ENCODE measurements at regions not wholly inside any gene's neighbourhood (a gene's known extent, or its start where the extent isn't known, plus 50 kb on each side); places are given as distances from the start of the nearest gene placed in this dataset.

- DNase-seq (ENCODE audit: insufficient read length, low spot score) (no peak), FAIRE-seq (no peak)
Observed at GRCh38 chr1:218848009-218848408, 325.7 kb upstream of the LYPLAL1 start.

GRCh38 chr1:218850367-218850766 is 323.3 kb upstream of the LYPLAL1 start:
- DNase-seq (ENCODE audit: insufficient read length, low spot score) (no peak), FAIRE-seq (no peak)

DNA sequence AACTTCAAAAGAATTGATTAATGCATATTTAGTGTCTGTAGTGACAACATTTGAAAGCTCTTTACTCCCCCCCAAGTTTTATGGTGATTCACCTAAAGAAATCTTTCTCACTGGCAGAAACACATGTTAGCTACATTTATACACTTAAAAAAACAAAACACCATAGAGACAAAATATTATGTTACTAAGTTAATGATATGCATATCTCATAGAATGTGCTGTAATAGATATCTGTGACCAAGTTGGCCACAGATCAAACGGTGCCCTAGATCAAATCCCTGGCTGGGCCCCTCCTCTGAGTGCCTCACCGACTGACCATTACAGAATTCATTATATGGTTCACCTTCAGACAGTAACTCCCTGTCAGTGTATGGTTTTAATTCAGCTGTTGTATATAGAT is 322.1 kb upstream of the LYPLAL1 start:
- no peak for DNase-seq (ENCODE audit: insufficient read length, low spot score)
- no peak for FAIRE-seq

GRCh38 chr1:218852527-218852926 is 321.2 kb upstream of the LYPLAL1 start:
- no peak for DNase-seq (ENCODE audit: insufficient read length, low spot score)
- FAIRE-seq: no peak

DNA sequence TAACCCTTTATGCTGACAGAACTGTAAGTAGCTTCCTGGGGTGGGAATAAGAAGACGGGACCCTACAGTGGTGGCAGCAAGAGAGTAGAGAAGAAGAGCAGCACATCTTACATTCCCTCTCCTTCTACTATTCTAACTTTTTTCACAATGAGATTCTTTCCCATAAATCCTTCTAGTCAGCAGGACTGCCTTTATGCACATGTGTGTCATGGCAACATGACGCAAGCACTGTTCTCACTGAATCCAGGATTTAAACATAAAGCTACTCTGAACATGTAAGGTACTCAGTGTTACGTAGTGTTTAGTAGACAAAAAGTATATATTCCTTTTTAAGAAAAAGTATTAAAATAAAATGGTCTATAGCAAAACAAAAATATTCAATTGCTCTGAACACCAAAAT is 309.7 kb upstream of the LYPLAL1 start:
- DNase-seq (ENCODE audit: insufficient read length, low spot score) (no peak), FAIRE-seq (no peak)

DNA sequence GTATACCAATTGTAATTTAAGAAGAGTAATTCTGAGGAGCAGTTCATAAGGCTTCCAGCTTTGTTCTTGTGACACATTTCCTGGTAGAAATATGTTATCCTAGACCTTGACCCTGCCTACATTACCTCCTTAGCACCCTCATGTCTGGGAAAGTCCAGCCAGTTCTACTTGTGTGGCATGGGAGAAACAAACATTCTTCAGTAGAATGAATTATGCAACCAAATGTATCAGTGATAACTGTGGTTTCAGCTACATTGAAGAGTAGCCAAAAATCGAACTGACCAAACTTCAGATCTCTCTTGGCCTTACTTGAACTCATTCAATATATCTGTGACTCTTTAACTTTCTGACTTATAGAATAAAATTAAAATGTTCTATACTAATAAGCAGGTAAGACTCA is 308.1 kb upstream of the LYPLAL1 start:
- DNase-seq (ENCODE audit: insufficient read length, low spot score) (no peak), FAIRE-seq (no peak)

DNA sequence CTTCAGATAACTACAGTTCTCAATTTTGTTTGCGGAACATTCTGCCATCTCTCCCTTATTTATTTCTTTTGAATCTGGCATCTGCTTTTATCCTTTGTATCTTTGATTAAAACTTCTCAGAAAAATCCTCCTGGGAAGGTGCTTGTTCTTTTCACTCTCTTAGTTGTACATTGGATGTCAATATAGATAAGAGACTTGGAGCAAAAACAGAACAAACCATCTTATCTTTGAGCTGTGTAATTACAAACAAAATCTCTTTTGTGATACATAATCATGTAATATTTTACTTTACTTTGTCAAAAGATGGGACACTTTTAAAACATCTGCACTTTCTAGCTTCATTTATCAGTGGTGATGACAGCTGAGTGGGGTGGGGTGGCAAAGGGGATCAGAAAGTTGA is 307.2 kb upstream of the LYPLAL1 start:
- DNase-seq (ENCODE audit: insufficient read length, low spot score) (no peak), FAIRE-seq (no peak)

GRCh38 chr1:218867066-218867465 is 306.6 kb upstream of the LYPLAL1 start:
- DNase-seq (ENCODE audit: insufficient read length, low spot score): no peak
- no peak for FAIRE-seq

DNA sequence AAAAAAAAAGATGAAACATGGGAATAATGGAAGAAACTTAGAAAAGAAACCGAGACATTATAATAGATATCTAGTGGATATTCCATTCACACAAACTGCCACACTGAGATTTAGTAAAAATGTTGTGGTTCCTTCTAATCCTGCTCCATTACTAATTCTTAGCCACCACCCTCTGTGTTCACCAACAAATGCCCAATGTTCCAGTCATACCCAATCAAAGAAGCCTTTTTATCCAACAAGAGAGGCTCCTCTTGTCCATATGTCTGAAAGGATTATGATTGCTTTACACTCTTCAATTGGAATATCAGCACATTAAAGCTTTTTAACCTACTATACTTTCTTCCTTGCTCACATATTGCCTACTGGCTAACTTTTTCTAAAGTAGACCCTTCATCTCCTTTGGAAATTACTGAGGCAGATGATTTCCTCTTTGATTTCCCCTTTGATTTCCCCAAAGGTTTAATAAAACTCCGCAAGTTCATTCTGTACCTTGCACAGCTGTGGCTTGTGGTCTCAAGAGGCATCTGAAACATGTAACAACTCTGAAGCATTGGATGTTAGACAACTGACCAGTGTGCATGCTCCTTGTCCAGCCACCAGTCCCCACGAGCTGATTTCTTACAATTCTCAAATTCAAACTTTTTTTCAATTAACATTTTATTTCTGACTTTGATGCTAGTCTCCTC is 305.6 kb upstream of the LYPLAL1 start:
- no peak for FAIRE-seq
- no peak for DNase-seq (ENCODE audit: insufficient read length, low spot score)

GRCh38 chr1:218869276-218869675 is 304.4 kb upstream of the LYPLAL1 start:
- DNase-seq (ENCODE audit: insufficient read length, low spot score) (no peak), FAIRE-seq (no peak)

DNA sequence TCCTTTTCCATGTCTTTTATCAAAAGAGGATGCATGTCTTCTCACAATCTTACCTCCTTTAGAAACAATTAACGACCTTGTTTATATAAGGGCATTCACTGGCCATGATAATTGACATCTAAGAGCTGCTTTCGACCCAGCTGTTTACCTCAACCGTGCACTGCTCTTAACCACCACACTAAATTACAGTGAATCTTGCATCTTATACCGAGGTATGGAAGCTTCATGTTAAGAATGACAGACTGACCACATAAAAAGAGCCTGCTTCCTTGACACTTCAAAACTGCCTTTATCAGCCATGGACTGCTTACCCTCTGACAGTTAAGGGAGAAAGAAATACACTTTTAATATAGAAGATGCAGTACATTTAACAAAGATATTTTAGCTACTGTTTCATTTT is 301.7 kb upstream of the LYPLAL1 start:
- FAIRE-seq (no peak), DNase-seq (ENCODE audit: insufficient read length, low spot score) (no peak)

DNA sequence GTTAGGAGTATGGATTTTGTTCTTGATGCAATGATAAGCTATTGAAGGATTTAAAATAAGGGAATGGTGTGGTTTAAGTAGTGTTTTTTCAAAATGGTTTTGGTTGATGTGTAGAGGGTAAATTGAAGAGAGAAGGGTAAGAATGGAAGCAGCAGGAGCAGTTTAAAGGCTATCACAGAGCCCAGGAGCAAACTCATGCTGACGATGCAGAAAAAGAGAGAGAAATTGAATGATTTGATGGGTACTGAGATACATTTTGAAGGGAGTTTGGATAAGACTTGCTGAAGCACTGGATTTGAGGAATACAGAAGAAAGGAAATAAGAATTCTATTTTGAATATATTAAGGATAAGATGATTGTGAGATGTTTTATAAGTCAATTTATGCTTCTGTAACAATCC is 300.8 kb upstream of the LYPLAL1 start:
- no peak for FAIRE-seq
- no peak for DNase-seq (ENCODE audit: insufficient read length, low spot score)

GRCh38 chr1:218874313-218874712 is 299.4 kb upstream of the LYPLAL1 start:
- peak; percentile 27 for DNase-seq (ENCODE audit: insufficient read length, low spot score)
- peak; percentile 13 for FAIRE-seq

GRCh38 chr1:218874801-218875400 is 298.8 kb upstream of the LYPLAL1 start:
- DNase-seq (ENCODE audit: insufficient read length, low spot score) (no peak), FAIRE-seq (no peak)

DNA sequence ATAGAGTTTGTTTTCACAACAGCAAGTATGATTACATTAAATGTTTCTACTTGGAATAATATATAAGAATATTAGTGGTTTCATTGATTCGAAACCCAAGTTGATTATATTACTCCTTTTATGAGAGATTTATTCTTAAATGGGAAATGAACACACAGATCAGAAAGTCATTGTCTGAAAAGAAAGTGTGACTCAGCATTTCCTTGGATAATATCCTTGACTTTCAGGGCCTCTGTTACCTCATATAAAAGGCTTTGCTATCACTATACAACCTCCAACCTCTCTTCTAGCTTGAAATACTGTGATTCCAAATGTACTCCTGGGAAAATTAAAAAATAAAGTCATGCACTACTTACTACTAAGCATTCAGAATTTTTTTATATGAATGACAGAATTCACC is 295.3 kb upstream of the LYPLAL1 start:
- FAIRE-seq (no peak), DNase-seq (ENCODE audit: insufficient read length, low spot score) (no peak)

DNA sequence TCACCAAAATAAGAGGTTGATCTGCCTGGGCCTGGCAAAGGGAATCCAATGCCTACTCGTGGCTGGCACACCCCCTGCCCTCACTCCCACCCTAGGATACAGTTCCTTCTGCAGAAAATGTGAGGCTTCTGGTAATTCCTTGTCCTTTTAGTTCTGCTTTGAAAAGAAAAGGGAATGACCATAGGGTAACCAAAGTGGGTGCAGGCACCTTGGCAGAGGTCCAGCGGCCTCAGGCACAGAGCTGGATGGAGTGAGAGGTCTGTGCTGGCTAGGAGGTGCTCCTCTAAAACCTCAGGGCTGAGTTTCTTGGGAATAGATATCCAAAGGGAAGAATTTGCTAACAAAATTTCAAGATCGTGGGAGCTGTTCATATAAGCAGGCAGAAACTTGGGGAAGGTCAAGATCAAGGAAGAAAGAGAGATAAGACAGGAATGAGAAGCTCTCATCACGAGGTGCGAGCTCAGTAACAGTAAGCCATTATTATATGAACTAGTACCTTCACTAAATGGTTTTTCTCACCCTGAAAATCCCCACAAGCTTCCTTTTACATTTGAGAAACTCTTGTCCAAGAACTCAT is 293.1 kb upstream of the LYPLAL1 start:
- DNase-seq (ENCODE audit: insufficient read length, low spot score) (no peak), FAIRE-seq (no peak)

DNA sequence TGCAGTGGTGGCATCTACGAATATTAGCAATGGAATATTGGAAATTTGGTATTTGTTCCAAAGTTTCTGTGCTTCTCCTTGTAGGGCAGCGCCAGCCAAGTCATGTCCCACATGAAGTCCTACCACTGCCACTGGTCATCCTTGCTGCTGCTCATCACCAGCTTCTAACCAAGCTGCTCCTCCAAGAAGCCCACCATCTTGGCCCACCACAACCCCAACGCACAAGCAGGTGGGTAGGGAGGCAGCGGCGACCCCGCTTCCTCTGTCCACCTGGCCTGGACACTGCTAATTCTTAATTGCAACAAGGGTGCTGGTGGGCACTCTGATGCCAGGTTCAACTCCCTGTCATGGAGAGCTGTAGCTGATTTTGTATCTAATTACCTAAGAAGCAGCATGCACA is 291.2 kb upstream of the LYPLAL1 start:
- FAIRE-seq (no peak), DNase-seq (ENCODE audit: insufficient read length, low spot score) (no peak)

DNA sequence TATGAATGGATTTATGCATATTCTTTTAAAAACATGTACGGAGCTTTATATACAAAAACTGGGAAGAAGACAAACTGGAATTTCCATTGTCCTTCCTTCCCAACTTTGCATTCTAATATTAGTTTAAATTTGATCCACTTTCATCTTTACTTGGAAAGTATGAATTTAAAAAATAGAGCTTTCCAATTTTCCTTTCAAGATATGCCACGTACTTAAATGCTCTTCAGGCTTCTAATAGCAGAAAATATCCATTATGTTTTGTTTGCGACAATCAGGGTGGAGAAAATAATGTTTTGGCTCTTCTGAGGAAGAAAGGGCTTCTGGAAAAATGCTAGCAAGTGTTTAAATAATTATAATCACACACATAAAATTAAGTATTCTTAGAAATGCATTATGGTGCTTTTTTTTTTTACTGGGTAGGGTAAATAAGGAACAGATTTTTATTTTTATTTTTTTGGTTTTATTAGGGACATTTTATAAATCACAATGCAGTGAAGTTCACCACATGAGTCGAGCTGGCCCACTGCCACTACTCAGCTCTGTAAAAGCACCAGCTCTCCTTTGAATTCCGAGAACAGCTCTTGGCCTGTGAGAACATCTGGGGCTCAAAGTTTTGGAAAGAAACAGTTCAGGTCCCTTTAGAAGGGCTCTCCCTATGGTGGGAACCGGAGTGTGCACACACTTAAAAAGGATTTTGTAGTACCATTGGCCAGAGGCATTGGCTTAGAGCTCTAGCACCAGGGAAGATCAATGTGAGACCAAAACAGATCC is 287.4 kb upstream of the LYPLAL1 start:
- DNase-seq (ENCODE audit: insufficient read length, low spot score) (no peak), FAIRE-seq (no peak)

- FAIRE-seq: no peak
- DNase-seq (ENCODE audit: insufficient read length, low spot score): no peak
Observed at GRCh38 chr1:218887141-218887925, 286.3 kb upstream of the LYPLAL1 start.

GRCh38 chr1:218890451-218890850 is 283.2 kb upstream of the LYPLAL1 start:
- no peak for FAIRE-seq
- DNase-seq (ENCODE audit: insufficient read length, low spot score): no peak

DNA sequence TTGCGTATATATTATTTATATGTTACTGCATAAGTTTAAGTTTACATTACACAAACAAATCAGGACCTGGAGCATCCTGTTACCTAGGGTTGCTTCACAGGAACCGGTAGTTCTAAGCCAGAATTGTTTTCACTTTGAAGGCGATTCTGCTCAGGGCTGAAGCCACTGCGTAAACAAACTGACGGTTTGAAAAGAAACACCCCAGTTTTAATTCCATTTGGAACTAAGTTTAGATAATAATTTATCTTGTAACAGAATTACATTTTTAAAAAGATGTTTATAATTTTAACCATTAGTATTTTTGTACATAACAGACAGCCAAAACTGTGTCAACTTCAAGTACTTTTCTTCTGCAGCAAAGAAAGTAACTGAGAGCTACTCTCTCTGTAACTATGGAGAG is 282.1 kb upstream of the LYPLAL1 start:
- FAIRE-seq (no peak), DNase-seq (ENCODE audit: insufficient read length, low spot score) (no peak)

All from HTR-8/SVneo (cell line).